HG03159 (cell line): ENCODE measurements at regions not wholly inside any gene's neighbourhood (a gene's known extent, or its start where the extent isn't known, plus 50 kb on each side); places are given as distances from the start of the nearest gene placed in this dataset.

Experiments used
- ATAC-seq: cut with Tn5 transposase; IDR thresholded peaks from one replicate; pipeline ENCODE4 v1.9.1; 2021; ENCODE audit warnings: mild to moderate bottlenecking, moderate library complexity; ENCODE audit not compliant: unreplicated experiment

DNA sequence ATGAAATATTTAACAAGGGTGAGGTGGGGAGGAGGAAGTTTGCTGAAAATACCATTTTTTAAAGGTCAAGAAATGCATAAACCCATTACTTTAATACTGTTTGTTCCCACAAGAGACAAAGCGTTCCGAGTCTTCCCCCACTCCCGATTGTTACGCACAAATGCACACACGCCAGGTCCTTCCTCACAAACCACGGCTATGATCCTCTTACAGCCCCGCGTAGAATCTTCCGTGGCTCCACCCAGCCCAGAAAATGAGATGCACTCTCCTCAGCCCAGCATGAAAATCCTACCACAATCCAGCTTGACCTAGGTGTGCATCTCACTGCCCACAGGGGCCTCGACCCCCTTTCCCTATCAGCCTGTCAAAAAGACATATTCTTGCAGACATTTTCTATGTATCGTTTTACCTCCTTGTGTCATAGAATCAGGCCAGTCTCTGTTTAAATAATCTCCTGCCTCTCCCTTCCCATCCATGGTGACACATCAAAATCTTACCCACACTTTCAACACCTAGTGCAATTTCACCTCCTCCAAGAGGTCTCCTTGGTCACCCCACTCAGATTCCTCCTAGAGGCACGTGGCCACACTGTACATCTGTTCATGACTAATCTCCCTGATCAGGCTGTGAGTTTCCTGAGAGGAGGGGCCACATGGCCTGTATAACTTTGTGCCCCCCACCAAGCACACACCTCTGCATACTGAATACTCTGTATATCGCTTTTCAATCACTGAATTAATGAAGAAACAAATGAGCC lies 491.0 kb upstream of the KLHL29 start:
- no peak for ATAC-seq

DNA sequence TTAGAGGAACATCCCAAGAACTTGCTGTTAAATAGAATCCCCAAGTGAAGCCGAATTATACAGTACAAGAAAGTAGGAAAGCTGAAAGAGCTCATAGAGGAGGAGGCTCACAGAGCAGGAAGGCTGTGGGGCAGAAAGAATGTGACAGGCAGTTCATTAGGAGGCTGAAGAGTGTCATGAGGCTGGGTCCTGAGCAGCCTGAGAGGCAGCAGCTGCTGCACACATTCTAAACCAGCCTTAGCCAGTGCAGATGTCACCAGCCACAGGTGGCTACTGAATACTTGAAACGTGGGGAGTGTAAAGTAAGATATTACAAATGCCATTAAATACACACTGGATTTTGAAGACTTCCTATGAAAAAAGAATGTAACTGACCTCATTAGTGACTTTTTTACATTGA lies 490.2 kb upstream of the KLHL29 start:
- no peak for ATAC-seq

DNA sequence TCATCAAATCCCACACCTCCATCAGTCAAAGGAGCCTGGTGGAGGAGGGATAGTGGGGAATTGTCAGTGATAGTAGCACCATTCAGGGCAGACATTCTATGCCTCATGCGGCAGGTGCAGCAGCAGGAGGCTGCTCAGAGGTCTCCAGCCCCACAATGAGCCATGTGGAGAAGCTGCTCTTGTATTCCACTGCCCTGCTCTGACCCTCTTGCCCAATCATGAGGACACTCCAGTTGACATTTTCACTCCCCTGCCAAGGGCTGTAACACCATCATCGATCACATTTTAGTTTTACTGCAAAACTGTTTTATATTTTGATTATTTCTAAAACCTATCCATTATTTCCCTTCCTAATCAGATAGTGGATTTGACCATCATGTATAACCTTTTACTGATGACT lies 487.6 kb upstream of the KLHL29 start:
- no peak for ATAC-seq

DNA sequence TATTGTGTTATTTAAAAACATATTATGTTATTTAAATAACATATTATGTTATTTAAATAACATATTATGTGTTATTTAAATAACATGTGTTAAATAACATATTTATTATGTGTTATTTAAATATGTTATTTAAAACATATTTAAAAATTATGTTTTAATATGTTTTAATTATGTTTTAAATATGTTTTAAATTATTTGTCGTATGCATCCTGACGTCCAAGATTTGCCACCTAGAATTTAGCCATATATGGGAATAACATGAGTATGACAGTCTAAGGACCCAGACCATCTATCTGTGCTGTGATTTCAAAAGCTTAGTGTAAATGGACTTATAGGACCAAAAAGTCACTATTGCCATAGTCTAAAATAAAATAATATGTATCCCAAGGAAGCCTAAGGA lies 484.3 kb upstream of the KLHL29 start:
- no peak for ATAC-seq

DNA sequence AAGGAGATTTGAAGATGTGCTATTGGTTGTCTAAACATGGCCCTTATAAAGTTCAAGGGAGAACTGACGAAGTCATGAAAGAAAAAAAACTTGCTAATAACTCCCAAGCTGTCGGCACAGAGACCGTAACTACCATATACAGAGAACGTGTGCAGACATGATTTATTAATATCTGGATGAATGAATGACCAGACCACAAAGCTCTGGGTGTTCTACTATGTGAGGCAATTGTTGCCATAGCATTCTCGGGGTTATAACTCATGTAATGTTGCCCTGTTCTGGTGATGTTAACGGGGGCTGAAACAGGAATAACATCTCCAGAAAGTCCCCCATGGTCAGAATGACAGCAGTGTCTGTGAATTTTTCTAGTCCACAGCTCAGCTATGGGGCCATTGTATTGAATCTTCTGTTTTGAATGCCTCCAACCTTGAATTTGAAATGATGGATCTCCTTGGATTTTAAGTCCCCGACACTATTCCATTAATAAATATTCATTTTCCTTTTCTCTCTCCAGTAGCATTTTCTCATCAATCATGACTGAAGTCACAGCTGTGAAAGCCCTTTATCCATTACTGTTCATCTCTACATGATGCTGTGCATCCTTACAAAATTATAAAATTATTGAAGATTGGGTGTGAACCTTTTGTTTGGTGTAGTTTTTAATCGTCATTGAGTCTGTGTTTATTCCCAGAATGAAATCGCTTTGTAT lies 483.4 kb upstream of the KLHL29 start:
- no peak for ATAC-seq

DNA sequence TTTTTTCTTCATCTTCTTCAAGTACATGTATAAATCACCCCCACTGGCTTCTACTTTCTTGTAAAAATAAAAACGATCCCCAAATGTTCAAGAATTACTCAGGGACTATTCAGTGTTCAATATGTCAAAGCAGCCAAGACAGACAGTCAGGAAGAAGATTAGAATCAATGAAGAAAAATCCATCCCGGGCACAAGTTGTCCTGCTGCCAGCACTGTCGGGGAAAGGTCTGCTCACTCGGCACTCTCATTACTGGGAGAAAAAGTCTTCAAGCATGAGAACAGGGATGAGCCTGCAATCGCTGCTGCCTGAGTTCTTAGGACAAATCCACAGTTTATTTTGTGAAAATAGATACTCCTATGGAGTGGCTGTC lies 482.8 kb upstream of the KLHL29 start:
- ATAC-seq: no peak

DNA sequence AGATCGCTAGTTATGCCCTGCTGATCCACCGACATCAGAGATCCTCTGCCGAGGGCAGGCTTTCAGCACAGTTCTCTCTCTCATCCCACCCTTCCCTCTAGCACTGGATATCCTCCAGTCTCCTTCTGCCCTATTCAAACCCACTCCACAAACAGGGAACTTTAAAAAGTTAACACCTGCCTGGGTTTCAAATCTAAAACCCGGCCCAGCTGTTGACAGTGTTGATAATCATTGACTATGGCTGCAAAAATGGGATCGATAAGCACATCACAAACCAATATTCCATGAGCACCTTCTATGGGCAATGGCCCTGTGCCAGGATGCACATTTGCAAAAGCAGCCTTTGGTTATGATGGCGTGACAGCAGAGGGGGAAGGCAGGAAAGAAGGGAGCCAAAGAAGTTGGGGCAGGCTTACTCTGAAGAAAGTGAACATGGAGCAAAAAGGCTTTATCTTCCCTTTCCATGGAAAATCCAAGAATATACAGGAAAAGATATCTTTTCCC lies 482.3 kb upstream of the KLHL29 start:
- no peak for ATAC-seq

DNA sequence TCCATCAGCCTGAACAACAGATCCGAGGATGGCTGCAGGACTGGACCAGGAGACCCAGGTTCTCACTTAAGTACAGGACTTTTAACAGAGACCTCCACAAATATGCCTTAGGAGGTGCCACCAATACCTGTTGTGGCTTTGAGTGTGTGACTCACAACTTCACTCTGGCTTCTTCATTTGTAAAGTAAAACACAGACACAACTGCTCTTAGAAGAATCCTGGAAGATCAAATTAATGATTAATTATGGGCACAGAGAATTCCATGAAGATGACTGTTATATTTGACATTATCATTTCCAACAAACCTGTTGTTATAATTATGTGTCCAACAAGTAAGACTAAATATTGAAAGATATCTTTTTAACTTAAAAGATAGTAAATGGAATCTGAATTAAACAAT lies 481.4 kb upstream of the KLHL29 start:
- no peak for ATAC-seq

DNA sequence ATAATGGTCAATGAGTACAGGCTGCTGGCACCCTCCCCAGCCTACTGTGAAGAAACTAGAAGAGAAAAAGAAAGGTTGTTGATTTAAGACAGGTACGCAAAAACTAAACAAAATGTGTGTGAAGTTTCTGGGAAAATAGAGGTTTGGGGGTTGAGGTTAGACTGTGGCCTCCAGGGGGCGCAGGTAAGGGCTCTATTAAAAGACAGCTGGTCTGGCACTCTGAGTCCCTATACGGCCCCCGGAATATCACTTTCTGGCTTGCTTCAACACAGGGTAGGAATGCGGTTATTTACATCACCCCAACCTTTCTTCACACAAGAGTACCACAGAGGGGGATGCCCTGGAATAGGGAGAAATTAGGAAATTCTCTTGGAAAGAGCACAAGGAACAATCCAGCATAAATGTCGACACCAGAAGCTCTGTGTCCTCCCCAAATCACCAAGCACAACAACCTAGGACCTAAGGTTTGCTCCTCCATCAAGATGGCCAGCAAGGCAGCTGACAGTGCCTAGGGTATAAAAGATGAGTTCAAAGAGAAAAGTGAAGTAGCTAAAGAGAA lies 480.8 kb upstream of the KLHL29 start:
- peak; percentile 71 for ATAC-seq

DNA sequence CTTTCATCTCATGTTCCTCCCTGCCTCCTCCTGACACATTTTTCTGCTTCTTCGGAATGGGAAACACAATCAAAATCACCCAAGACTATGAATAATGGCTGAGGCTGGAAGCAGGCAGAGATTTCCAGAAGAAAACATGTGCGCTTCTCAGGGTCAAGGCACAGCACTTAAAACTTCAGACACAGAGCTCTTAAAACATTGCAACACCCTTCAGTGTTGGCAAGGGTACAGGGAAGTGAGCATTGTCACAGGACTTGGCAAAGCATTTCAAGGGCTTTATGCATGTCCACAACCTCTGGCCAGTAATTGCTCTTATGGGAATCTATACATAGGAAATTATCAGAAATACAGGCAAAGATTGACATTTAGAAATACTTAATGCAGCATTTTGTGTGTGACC lies 477.6 kb upstream of the KLHL29 start:
- no peak for ATAC-seq

DNA sequence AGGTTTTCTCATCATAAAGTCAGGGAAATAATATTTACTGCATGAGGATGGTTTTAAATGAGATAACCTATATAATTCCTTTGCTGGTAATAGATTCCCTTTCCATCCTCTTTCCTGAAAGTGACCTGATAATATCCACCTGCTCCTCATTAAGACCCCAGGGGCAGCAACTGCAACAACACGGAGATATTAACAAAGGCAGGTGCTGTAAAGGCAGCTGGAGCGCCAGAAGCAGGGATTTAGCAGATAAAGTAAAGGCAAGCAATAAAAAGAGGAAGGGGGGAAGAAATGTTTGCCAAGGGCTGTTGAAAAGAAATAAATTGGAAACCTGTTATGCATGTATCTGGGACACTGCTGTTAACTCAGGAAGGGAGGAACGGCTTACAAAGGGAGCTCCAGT lies 472.6 kb upstream of the KLHL29 start:
- ATAC-seq: no peak

DNA sequence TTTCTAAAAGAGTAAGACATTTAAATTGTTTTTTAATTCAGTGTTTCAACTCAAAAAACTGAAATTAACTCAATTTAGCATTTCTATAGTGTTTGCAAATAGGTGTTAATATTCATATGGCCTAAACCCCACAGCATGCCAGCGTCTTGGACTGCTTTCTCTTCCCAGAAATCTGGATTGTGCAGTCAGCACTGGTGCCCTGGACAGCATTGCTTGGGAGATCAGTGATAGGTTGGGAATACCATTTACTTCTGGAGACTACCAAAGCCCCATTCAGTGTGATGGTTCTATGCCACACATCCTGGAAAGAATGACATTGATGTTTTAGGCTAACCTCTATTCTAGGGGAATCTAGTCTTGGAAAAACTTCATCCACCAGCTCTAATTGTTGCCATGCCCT lies 455.0 kb upstream of the KLHL29 start:
- no peak for ATAC-seq

DNA sequence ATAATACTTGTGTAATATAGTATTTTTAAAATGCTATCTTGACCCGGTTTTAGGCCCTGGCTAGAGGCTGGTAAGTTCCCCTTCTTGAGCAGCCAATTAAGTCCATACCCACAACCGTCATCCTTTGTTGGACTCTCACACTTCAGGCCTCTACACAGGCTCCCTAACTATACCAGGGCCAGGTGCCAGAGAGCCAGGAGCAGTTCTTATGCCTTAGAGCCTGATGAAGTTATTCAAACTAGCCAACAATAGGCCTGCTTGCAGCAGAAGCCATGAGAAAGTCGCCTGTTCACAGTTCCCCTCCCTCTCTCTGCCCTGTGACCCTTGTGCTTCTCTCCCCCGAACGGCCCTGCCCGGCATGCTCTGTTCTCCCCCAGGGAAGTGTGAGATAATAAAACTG lies 454.2 kb upstream of the KLHL29 start:
- no peak for ATAC-seq

DNA sequence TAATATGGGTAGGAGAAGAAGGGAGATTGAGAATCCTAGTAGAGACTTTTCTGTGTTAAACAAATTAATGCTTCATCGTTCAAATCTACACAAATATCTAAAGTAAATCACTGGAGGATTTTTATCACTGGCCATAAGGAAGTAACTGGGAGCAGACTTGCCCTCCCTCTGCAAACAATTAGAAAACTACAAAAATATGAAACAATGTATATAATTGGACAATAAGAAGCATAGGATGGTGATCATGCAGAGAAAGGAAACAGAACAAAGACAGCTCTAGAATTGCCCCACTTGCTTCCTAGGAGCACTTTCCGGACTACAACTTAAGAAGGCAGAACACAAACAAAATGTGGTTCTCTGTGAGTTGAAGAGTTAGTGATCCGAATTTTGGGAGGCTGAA lies 452.7 kb upstream of the KLHL29 start:
- no peak for ATAC-seq

DNA sequence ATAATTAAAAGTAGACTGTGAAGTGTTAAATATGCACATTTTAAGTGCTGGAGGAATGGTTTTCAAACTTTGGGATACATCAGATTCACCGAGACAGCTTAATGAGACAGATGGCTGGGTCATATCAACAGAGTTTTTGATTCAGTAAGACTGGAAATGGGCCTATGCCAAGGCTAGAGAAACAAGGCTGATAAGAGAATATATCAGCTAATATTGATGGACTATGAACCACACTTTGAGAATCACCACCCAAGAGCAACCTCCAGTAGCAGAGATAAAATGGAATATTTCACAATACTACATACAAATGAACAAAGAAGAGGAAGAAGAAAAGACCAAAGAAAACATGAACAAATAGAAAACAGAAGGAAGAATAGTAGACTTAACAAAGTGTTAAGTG lies 450.2 kb upstream of the KLHL29 start:
- no peak for ATAC-seq

DNA sequence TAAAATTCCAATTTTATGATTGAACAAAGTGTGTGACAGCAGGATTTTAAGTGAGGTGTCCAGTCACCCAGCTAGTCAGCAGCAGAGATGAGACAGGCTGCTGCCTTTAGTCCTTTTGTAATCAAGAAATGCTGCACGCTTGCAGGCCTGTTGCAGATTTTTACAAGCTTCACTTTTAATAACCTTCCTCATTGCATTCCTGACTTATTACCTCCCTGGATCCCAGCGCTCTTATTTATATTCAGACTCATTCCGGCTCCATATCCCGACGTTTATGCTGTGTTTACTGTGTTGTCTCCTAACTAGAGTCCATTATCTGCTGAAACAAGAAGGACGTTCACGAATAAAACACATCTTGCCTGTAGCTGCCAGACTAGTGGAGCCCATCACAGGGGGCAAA lies 442.5 kb upstream of the KLHL29 start:
- no peak for ATAC-seq

DNA sequence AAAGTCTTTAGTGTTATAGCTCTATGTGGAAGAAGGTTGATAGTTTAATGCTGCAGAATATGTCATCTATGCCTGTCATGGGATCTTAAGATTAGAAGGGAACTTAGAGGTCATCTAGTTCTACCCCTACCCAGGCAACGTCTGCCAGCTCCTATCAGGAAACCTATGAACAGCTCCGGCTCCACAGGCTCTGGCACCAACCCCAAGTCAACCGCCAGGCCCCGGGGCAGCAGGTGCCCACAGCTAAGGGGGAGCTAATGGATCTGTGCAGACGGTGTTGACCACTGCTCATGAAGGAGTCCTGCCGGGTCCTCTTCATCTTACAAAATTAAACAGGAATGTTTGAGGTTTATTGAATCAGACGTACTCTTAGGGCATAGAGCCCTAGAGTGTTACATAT lies 440.8 kb upstream of the KLHL29 start:
- ATAC-seq: no peak

DNA sequence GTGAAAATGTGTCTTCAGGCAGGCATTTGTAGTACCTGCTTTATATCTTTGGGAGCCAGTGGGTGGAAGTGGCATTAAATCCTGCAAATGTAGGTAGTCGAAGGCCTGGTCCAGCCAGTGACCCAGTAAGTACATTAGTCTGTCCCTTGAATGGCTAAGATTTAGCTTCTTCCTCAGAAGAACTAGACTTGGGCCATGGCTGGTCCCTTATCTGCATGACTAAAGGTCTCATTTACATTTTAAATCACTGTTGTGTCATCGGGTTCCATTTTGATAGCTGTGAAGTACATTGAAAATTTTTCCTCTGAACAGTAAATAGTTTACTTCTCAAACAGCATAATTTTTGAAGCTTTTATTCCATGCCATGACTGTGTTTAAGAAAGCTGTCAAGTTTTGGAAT lies 438.4 kb upstream of the KLHL29 start:
- no peak for ATAC-seq

DNA sequence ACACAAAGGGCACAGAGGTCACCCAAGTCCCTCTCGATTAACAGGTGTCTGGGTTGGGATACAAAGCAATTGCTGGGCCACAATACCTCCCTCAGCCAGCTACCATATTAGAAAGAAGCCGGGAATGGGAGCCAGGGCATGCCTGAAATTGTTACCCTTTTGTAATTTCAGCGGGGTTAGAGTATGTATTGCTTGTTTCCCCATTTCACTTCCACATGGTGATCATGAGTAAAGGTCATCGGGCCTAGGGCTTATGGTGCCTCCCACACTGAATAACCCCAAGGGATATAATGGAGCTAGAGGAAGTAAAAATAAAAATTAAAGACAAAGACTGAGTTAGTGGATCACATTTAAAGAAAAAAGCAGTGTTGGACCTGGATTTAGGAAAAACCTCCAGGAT lies 437.2 kb upstream of the KLHL29 start:
- no peak for ATAC-seq

DNA sequence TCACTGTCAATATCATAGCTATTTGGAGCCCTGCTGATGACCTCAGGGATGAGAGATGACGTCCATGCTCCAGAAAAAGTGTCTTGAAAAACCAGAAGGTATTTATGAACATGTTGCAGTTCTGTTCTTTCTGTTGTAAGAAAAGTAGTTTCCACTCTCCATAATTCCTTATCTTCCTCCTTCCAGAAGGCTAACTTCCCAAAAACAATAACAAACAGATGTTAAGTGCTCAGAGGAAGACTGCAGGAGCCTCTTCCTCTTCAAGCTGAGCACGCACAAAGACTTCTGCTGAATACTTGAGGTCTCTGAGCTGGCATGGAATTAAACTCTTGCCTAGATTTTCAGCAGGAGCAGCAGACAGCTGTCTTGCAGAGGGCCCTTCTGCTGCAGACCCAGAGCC lies 434.5 kb upstream of the KLHL29 start:
- no peak for ATAC-seq

DNA sequence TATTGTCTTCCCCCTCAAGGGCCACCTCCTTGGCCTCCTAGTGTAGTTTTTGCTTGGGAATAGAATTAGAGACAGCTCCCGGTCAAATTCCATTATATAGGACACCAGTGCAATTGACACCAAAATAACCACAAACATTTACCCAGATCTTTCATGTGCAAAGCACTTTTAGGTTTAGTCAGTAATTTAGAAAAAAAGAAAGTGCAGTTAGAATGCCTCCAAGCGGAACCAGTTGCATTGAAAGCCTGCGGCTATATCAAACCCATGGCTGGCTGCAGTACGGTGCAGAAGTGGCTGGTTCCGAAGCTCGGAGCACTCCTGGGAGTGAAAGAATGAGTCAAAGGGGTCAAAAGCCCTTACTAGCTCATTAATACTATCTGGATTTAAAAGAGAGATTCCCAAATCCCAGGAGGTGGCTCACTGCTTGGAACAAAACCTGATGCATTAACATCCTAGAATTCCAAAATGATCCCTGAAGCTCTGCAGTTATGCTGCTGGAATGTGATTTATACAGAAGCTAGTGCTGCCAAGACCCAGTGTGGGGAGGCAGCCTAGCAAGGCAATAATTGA lies 432.2 kb upstream of the KLHL29 start:
- no peak for ATAC-seq

DNA sequence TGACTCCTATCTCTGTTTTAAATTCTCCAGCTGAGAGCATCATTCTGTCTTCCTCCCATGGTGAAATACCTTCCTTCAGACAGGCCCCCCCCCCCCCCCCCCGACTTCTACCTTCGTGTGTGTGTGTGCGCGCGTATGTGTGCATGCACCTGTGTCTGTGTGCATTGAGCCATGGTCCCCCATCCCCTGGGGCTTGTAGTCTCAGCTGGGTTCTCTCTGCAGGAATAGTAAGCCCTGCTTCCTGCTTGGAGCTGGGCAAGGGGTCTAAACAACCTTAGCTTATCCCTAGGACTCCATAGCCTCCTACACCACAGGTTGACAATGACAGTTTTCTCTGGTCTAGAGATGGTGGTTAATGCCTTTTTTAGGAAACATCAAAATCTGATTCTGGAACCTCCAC lies 427.5 kb upstream of the KLHL29 start:
- ATAC-seq: no peak
